Mesodermal cell (in vitro differentiated cells): ENCODE measurements at regions not wholly inside any gene's neighbourhood (a gene's known extent, or its start where the extent isn't known, plus 50 kb on each side); places are given as distances from the start of the nearest gene placed in this dataset.

Experiments
- H3K27ac ChIP-seq: 2 replicates; pipeline ENCODE4 v1.7.0; 2013; ENCODE audit warnings: mild to moderate bottlenecking, low read depth, low read length, moderate library complexity; ENCODE audit not compliant: severe bottlenecking
- H3K36me3 ChIP-seq: 2 replicates; pipeline ENCODE4 v1.7.1; 2013; ENCODE audit warnings: mild to moderate bottlenecking, low read length, moderate library complexity; ENCODE audit not compliant: control insufficient read depth, insufficient read depth
- H3K4me1 ChIP-seq: one replicate; pipeline ENCODE4 v1.7.1; 2013; ENCODE audit warnings: mild to moderate bottlenecking, low read length; ENCODE audit not compliant: insufficient read depth, control insufficient read depth, poor library complexity, severe bottlenecking
- H3K4me3 ChIP-seq: 2 replicates; pipeline ENCODE4 v1.7.0; 2013; ENCODE audit warnings: low read length, control low read depth, mild to moderate bottlenecking; ENCODE audit not compliant: insufficient read depth, poor library complexity, severe bottlenecking; ENCODE audit errors: extremely low read depth
- H3K9me3 ChIP-seq: 2 replicates; pipeline ENCODE4 v1.7.1; 2013; ENCODE audit warnings: mild to moderate bottlenecking, low read length, moderate library complexity; ENCODE audit not compliant: control insufficient read depth
- WGBS, 2 experiments: methylation state at CpG; one replicate each; pipeline ENCODE4 v1.1.5; 2013; ENCODE audit warnings: missing lambda C conversion rate in 2 of 2; ENCODE audit not compliant: insufficient coverage in 2 of 2; 5-methylcytosine and 5-hydroxymethylcytosine counted together

DNA sequence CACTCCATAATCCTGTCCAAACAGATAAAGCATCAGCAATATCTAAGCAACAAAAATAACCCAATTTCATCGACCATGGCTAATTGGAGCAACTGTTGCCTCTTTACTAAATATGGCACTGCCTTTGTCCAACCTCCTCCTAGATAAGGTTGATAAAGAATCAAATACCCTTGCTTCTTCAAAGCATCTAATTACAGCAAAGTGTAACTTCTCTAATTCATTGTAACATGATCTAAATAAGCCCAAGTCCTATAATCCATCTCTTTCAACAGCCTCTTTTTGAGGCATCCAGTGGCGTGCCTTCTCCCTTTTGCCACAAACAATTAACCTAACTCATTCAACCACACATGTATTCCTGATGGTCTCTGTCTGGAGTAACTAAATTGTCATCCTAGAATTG lies 81.7 kb upstream of the KLHL1 start:
- Histone ChIP-seq H3K36me3 (no peaks in the 10 kb centered on the region), H3K4me3 (no peak overlapping the region), H3K27ac (no peak overlapping the region), H3K4me1 (no peaks in the 10 kb centered on the region), H3K9me3 (no peaks in the 10 kb centered on the region)
- WGBS, 2 experiments: 71 to 100% methylated on average over 1 of the region's 2 CpGs

DNA sequence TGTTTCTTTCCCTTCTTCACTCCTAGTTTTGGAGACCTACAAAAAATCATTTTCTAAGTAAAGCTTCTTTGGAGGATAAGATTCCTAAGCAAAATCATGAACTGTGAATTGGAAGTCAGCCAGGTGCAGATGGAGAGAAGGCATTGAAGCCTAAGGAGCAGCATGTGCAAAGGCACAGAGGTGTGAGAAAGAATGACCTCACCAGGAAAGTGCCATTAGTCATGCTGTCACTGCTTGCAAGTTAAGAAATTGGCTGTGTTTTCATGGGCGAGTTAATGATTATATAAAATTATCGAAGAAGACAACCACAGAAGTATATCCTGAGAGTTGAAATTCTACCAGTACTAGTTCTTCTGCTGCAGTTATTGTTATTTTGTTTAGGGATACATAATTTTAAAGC lies 80.3 kb upstream of the KLHL1 start:
- Histone ChIP-seq H3K27ac (no peak overlapping the region), H3K9me3 (no peaks in the 10 kb centered on the region), H3K36me3 (no peaks in the 10 kb centered on the region), H3K4me1 (no peaks in the 10 kb centered on the region), H3K4me3 (no peak overlapping the region)
- WGBS, 2 experiments: 80% methylated on average over 1 of the region's 2 CpGs; no CpG with 5 or more reads in 1 of the 2 experiments

DNA sequence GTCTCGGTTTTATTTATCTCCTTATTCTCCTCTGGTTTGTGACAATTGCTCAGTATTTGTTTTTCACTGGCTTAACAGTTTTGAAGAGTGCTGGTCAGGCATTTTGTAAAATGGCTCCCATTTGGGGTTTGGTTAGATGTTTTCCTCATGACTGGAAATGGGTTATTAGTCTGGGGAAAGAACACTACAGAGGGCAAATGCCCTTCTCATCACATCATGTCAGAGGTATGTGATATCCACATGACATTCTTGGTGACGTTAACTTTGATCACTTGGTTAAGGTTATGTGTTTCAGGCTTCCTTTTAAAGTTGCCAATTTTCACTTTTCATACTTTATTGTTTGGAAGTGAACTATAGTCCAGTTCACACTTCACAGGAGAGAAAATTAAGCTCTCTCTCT lies 74.8 kb upstream of the KLHL1 start:
- H3K9me3 ChIP-seq: no peaks in the 10 kb centered on the region
- no peaks in the 10 kb centered on the region for H3K4me1 ChIP-seq
- no peak overlapping the region for H3K27ac ChIP-seq
- WGBS, 2 experiments: no CpG with 5 or more reads among the region's 2 CpGs
- no peak overlapping the region for H3K4me3 ChIP-seq
- no peaks in the 10 kb centered on the region for H3K36me3 ChIP-seq
